Activated naive CD8-positive, alpha-beta T cell treated with anti-CD3 and anti-CD28 coated beads, Interleukin-2, amount 10 ng/mL, durations not matched to agents 7 days and 5 days (primary cell): ENCODE measurements at regions not wholly inside any gene's neighbourhood (a gene's known extent, or its start where the extent isn't known, plus 50 kb on each side); places are given as distances from the start of the nearest gene placed in this dataset.

ENCODE experiments used
- ATAC-seq: fragments of 150-1000 bp; cut with Tn5 transposase; one replicate; pipeline ENCODE4 v1.10.0; 2021; ENCODE audit warnings: low read depth, moderate library complexity
- POLR2A ChIA-PET: fragments of 350-600 bp; sonication (Branson Sonifier 250); formaldehyde crosslinking; loops from one replicate; lab custom pipeline; 2021; ENCODE audit warnings: antibody characterized with exemption; lab: Charles Lee
- DNase-seq: peaks from one replicate; pipeline ENCODE4 v3.0.0; 2021
- H3K27ac Mint-ChIP-seq: one replicate; pipeline ENCODE4 v1.8.0; 2022; ENCODE audit warnings: mild to moderate bottlenecking, mixed read lengths
- H3K27me3 Mint-ChIP-seq: one replicate; pipeline ENCODE4 v1.8.0; 2022; ENCODE audit warnings: mild to moderate bottlenecking, moderate library complexity, mixed read lengths
- H3K36me3 Mint-ChIP-seq: one replicate; pipeline ENCODE4 v1.8.0; 2021; ENCODE audit warnings: mild to moderate bottlenecking, mixed read lengths
- H3K4me1 Mint-ChIP-seq: one replicate; pipeline ENCODE4 v1.8.0; 2021; ENCODE audit warnings: mixed read lengths
- H3K4me3 Mint-ChIP-seq: one replicate; pipeline ENCODE4 v1.8.0; 2022; ENCODE audit warnings: mild to moderate bottlenecking, moderate library complexity, mixed read lengths
- H3K9me3 Mint-ChIP-seq: one replicate; pipeline ENCODE4 v1.8.0; 2021; ENCODE audit warnings: mixed read lengths

GRCh38 chr5:15234366-15234765 lies 265.6 kb upstream of the FBXL7 start:
- ATAC-seq (no peak), DNase-seq (no peak)
- POLR2A ChIA-PET, result no interaction called here
- H3K4me1 Mint-ChIP-seq, result peaks cover 2% of the 10 kb centered on the region
- H3K27ac Mint-ChIP-seq, result no peak overlapping the region
- peaks cover 3% of the 10 kb centered on the region for H3K9me3 Mint-ChIP-seq
- no peak overlapping the region for H3K4me3 Mint-ChIP-seq
- H3K36me3 Mint-ChIP-seq, result no peaks in the 10 kb centered on the region
- no peaks in the 10 kb centered on the region for H3K27me3 Mint-ChIP-seq

- Mint-ChIP-seq H3K9me3 (peaks cover 2% of the 10 kb centered on the region), H3K4me3 (no peak overlapping the region)
- ATAC-seq, result no peak
Observed at GRCh38 chr5:15233566-15233965, 266.4 kb upstream of the FBXL7 start.

GRCh38 chr5:15222156-15222555 lies 277.8 kb upstream of the FBXL7 start:
- POLR2A ChIA-PET, result no interaction called here
- no peaks in the 10 kb centered on the region for H3K36me3 Mint-ChIP-seq
- H3K27me3 Mint-ChIP-seq, result no peaks in the 10 kb centered on the region
- H3K4me1 Mint-ChIP-seq, result no peaks in the 10 kb centered on the region
- no peak overlapping the region for H3K27ac Mint-ChIP-seq
- DNase-seq, result no peak
- no peak overlapping the region for H3K4me3 Mint-ChIP-seq
- peaks cover 2% of the 10 kb centered on the region for H3K9me3 Mint-ChIP-seq
- ATAC-seq, result no peak

More at GRCh38 chr5:15233566-15233965, 266.4 kb upstream of the FBXL7 start:
- Mint-ChIP-seq H3K4me1 (peaks cover 2% of the 10 kb centered on the region), H3K27me3 (no peaks in the 10 kb centered on the region), H3K27ac (no peak overlapping the region), H3K36me3 (no peaks in the 10 kb centered on the region)
- DNase-seq, result no peak
- POLR2A ChIA-PET, result no interaction called here

GRCh38 chr5:15220642-15221173 lies 279.3 kb upstream of the FBXL7 start:
- POLR2A ChIA-PET, result no interaction called here
- Mint-ChIP-seq H3K27me3 (no peaks in the 10 kb centered on the region), H3K36me3 (no peaks in the 10 kb centered on the region), H3K27ac (no peak overlapping the region), H3K9me3 (peaks cover 2% of the 10 kb centered on the region), H3K4me1 (no peaks in the 10 kb centered on the region), H3K4me3 (no peak overlapping the region)
- DNase-seq (no peak), ATAC-seq (no peak)

GRCh38 chr5:15215056-15215455 lies 284.9 kb upstream of the FBXL7 start:
- DNase-seq (no peak), ATAC-seq (no peak)
- H3K9me3 Mint-ChIP-seq, result no peaks in the 10 kb centered on the region
- POLR2A ChIA-PET, result no interaction called here
- no peak overlapping the region for H3K4me3 Mint-ChIP-seq
- H3K27me3 Mint-ChIP-seq, result no peaks in the 10 kb centered on the region
- H3K27ac Mint-ChIP-seq, result no peak overlapping the region
- no peaks in the 10 kb centered on the region for H3K4me1 Mint-ChIP-seq
- H3K36me3 Mint-ChIP-seq, result no peaks in the 10 kb centered on the region

- Mint-ChIP-seq H3K4me3 (no peak overlapping the region), H3K9me3 (no peaks in the 10 kb centered on the region), H3K27ac (no peak overlapping the region), H3K27me3 (no peaks in the 10 kb centered on the region), H3K36me3 (no peaks in the 10 kb centered on the region), H3K4me1 (no peaks in the 10 kb centered on the region)
- ATAC-seq (no peak), DNase-seq (no peak)
- POLR2A ChIA-PET, result no interaction called here
Observed at GRCh38 chr5:15214010-15214409, 286.0 kb upstream of the FBXL7 start.

- Mint-ChIP-seq H3K27me3 (no peaks in the 10 kb centered on the region), H3K27ac (no peak overlapping the region), H3K36me3 (no peaks in the 10 kb centered on the region), H3K4me1 (no peaks in the 10 kb centered on the region), H3K9me3 (peaks cover 6% of the 10 kb centered on the region), H3K4me3 (no peak overlapping the region)
- ATAC-seq (no peak), DNase-seq (no peak)
- POLR2A ChIA-PET, result no interaction called here
Observed at GRCh38 chr5:15209053-15209762, 290.8 kb upstream of the FBXL7 start.

GRCh38 chr5:15206133-15206532 lies 293.8 kb upstream of the FBXL7 start:
- H3K36me3 Mint-ChIP-seq, result no peaks in the 10 kb centered on the region
- H3K4me3 Mint-ChIP-seq, result no peak overlapping the region
- no peak for DNase-seq
- no peaks in the 10 kb centered on the region for H3K4me1 Mint-ChIP-seq
- POLR2A ChIA-PET, result no interaction called here
- no peaks in the 10 kb centered on the region for H3K27me3 Mint-ChIP-seq
- peaks cover 9% of the 10 kb centered on the region for H3K9me3 Mint-ChIP-seq
- no peak overlapping the region for H3K27ac Mint-ChIP-seq
- no peak for ATAC-seq

- POLR2A ChIA-PET, result no interaction called here
- H3K27ac Mint-ChIP-seq, result no peak overlapping the region
- H3K4me1 Mint-ChIP-seq, result no peaks in the 10 kb centered on the region
- H3K36me3 Mint-ChIP-seq, result no peaks in the 10 kb centered on the region
- ATAC-seq, result no peak
- H3K9me3 Mint-ChIP-seq, result peaks cover 9% of the 10 kb centered on the region
- DNase-seq, result no peak
- no peaks in the 10 kb centered on the region for H3K27me3 Mint-ChIP-seq
- H3K4me3 Mint-ChIP-seq, result no peak overlapping the region
Observed at GRCh38 chr5:15203376-15203775, 296.6 kb upstream of the FBXL7 start.

GRCh38 chr5:15191012-15191411 lies 309.0 kb upstream of the FBXL7 start:
- H3K4me1 Mint-ChIP-seq, result no peaks in the 10 kb centered on the region
- H3K4me3 Mint-ChIP-seq, result no peak overlapping the region
- H3K36me3 Mint-ChIP-seq, result no peaks in the 10 kb centered on the region
- no peaks in the 10 kb centered on the region for H3K27me3 Mint-ChIP-seq
- peaks cover 12% of the 10 kb centered on the region for H3K9me3 Mint-ChIP-seq
- no peak for DNase-seq
- POLR2A ChIA-PET, result no interaction called here
- H3K27ac Mint-ChIP-seq, result no peak overlapping the region
- no peak for ATAC-seq

GRCh38 chr5:15183520-15183919 lies 311.9 kb upstream of the ANKH start:
- no peak overlapping the region for H3K27ac Mint-ChIP-seq
- no peak for ATAC-seq
- no peaks in the 10 kb centered on the region for H3K27me3 Mint-ChIP-seq
- peaks cover 5% of the 10 kb centered on the region for H3K9me3 Mint-ChIP-seq
- no peaks in the 10 kb centered on the region for H3K36me3 Mint-ChIP-seq
- no peaks in the 10 kb centered on the region for H3K4me1 Mint-ChIP-seq
- no peak overlapping the region for H3K4me3 Mint-ChIP-seq
- POLR2A ChIA-PET, result no interaction called here
- DNase-seq, result no peak

- H3K4me3 Mint-ChIP-seq, result no peak overlapping the region
- no peak overlapping the region for H3K27ac Mint-ChIP-seq
- H3K4me1 Mint-ChIP-seq, result no peaks in the 10 kb centered on the region
- DNase-seq, result no peak
- ATAC-seq, result no peak
- H3K27me3 Mint-ChIP-seq, result no peaks in the 10 kb centered on the region
- POLR2A ChIA-PET, result no interaction called here
- H3K9me3 Mint-ChIP-seq, result peaks cover 17% of the 10 kb centered on the region
- no peaks in the 10 kb centered on the region for H3K36me3 Mint-ChIP-seq
Observed at GRCh38 chr5:15170173-15170572, 298.6 kb upstream of the ANKH start.

- H3K27ac Mint-ChIP-seq, result no peak overlapping the region
- ATAC-seq (no peak), DNase-seq (no peak)
- peaks cover 15% of the 10 kb centered on the region for H3K9me3 Mint-ChIP-seq
- no peak overlapping the region for H3K4me3 Mint-ChIP-seq
- POLR2A ChIA-PET, result no interaction called here
- no peaks in the 10 kb centered on the region for H3K27me3 Mint-ChIP-seq
- H3K36me3 Mint-ChIP-seq, result no peaks in the 10 kb centered on the region
- no peaks in the 10 kb centered on the region for H3K4me1 Mint-ChIP-seq
Observed at GRCh38 chr5:15168358-15168757, 296.8 kb upstream of the ANKH start.

- no peak overlapping the region for H3K27ac Mint-ChIP-seq
- POLR2A ChIA-PET, result no interaction called here
- no peak overlapping the region for H3K4me3 Mint-ChIP-seq
- no peaks in the 10 kb centered on the region for H3K27me3 Mint-ChIP-seq
- peaks cover 1% of the 10 kb centered on the region for H3K9me3 Mint-ChIP-seq
- no peaks in the 10 kb centered on the region for H3K36me3 Mint-ChIP-seq
- DNase-seq (no peak), ATAC-seq (no peak)
- H3K4me1 Mint-ChIP-seq, result no peaks in the 10 kb centered on the region
Observed at GRCh38 chr5:15160091-15160490, 288.5 kb upstream of the ANKH start.
